ENCODE measurements at regions not wholly inside any gene's neighbourhood (a gene's known extent, or its start where the extent isn't known, plus 50 kb on each side); places are given as distances from the start of the nearest gene placed in this dataset.

DNA sequence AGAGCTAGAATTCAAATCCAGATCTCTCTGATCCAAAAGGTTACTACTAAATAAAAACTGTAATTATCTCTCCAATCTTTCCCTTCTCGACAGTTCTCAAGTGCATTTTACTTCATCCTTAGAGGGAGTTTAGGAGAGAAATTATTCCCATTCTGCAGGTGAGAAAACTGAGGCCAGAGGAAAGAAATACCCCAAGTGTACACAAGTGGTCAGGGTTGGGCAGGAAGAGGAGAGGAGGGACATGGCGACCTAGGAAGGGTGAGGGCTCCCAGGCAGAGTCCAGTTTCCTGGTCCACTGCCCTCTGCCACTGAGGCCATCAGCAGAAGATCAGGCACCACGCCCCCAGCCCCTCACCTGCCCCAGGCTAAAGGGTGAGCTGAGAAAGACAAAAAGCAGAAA is 127.1 kb upstream of the RUNX3 start:
- TF ChIP-seq, protein P1, sequence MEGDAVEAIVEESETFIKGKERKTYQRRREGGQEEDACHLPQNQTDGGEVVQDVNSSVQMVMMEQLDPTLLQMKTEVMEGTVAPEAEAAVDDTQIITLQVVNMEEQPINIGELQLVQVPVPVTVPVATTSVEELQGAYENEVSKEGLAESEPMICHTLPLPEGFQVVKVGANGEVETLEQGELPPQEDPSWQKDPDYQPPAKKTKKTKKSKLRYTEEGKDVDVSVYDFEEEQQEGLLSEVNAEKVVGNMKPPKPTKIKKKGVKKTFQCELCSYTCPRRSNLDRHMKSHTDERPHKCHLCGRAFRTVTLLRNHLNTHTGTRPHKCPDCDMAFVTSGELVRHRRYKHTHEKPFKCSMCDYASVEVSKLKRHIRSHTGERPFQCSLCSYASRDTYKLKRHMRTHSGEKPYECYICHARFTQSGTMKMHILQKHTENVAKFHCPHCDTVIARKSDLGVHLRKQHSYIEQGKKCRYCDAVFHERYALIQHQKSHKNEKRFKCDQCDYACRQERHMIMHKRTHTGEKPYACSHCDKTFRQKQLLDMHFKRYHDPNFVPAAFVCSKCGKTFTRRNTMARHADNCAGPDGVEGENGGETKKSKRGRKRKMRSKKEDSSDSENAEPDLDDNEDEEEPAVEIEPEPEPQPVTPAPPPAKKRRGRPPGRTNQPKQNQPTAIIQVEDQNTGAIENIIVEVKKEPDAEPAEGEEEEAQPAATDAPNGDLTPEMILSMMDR (IDR thresholded peaks at IDR 0.05): no peak
- DNase-seq (ENCODE audit: low spot score): no peak
- Histone ChIP-seq H3K4me3 (no peak overlapping the region), H3K27ac (no peak overlapping the region)

- no peak overlapping the region for H3K4me3 ChIP-seq
- DNase-seq (ENCODE audit: low spot score): no peak
- TF ChIP-seq, protein P1 (IDR thresholded peaks at IDR 0.05): no peak
- H3K27ac ChIP-seq: no peak overlapping the region
Observed at GRCh38 chr1:25056536-25056935, 126.5 kb upstream of the RUNX3 start.

DNA sequence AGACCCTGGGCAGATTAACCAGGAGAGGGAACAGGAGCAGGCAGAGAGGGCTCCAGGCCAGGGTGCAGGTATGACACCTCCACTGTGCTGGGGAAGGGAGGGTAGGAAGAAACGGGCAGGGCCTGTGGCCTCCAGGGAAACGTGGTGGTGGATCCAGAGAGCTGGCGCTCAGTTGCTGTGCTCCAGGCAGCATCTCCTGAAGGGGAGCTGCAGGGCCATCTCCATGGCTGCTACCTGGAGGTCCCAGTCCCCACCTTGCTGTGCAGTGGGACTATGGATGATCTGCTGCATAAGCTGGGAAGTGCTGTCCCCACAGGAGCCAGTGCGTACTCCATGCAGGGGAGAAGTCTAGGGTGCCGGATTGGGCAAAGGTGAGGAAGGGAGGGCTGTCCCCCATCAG is 125.9 kb upstream of the RUNX3 start:
- no peak for DNase-seq (ENCODE audit: low spot score)
- TF ChIP-seq, protein P1 (IDR thresholded peaks at IDR 0.05): no peak
- Histone ChIP-seq H3K27ac (no peak overlapping the region), H3K4me3 (no peak overlapping the region)

GRCh38 chr1:25055324-25055780 is 125.3 kb upstream of the RUNX3 start:
- H3K4me3 ChIP-seq: no peak overlapping the region
- no peak for DNase-seq (ENCODE audit: low spot score)
- no peak overlapping the region for H3K27ac ChIP-seq
- TF ChIP-seq, protein P1 (IDR thresholded peaks at IDR 0.05): no peak

DNA sequence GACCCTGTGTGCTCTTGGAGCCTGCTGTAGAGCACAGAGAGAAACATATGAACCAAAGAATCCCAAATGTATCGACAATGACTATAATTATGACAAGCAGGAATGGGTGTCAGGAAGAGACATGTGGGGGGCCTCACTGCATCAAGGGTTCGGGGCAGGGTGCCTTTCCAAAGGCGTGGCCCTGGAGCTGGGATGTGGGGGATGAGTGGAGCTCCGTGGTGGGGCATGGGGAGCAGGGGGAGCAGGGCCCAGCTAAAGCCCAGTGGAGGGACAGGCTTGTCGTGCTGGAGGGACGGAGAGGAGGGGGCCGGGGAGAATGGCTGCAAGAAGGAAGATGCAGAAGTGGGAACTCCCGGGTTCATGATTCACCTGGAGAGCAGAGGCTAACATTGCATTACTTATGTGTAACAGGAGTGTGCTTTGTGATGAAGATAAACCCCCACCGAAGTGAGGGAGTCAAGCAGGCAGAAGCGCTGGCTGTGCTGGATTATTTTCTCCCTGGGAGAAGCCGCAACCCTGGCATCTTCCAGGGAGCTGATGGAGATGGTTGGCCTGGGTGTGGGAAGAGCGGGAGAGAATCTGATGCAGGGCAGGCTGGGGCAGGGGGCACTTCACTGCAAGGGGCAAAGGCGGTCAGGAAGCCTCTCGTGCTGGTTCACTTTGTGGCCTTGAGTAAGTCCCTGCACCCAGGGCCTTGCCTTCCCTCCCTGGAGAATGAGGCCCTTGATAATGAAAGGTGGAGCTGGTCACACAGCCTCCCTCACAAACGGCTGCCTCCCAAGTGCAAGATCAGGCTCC is 124.6 kb upstream of the RUNX3 start:
- Histone ChIP-seq H3K4me3 (no peak overlapping the region), H3K27ac (no peak overlapping the region)
- TF ChIP-seq, protein P1 (IDR thresholded peaks at IDR 0.05): no peak
- DNase-seq (ENCODE audit: low spot score): no peak

GRCh38 chr1:25053576-25054250 is 123.6 kb upstream of the RUNX3 start:
- DNase-seq (ENCODE audit: low spot score): no peak
- TF ChIP-seq, protein P1 (IDR thresholded peaks at IDR 0.05): no peak
- Histone ChIP-seq H3K4me3 (no peak overlapping the region), H3K27ac (no peak overlapping the region)

GRCh38 chr1:25051906-25052305 is 121.8 kb upstream of the RUNX3 start:
- Histone ChIP-seq H3K4me3 (no peak overlapping the region), H3K27ac (no peak overlapping the region)
- no peak for DNase-seq (ENCODE audit: low spot score)
- TF ChIP-seq, protein P1 (IDR thresholded peaks at IDR 0.05): no peak
